CD4-positive, alpha-beta T cell treated with Interleukin-15 for 4 hours (primary cell): ENCODE measurements at regions not wholly inside any gene's neighbourhood (a gene's known extent, or its start where the extent isn't known, plus 50 kb on each side); places are given as distances from the start of the nearest gene placed in this dataset.
"Not testable (repeated sequence)": the region's sequence is repeated elsewhere in the genome, so short reads cannot be mapped to it uniquely, and the experiment has no call there.

Experiments
- DNase-seq: peaks from one replicate; pipeline ENCODE4 v3.0.0-alpha.2; 2020; ENCODE audit warnings: low spot score

GRCh38 chr11:31957674-31958073, 133.2 kb upstream of the RCN1 start:
- DNase-seq = no peak

- no peak for DNase-seq
Observed at GRCh38 chr11:31956310-31956709, 134.6 kb upstream of the RCN1 start.

GRCh38 chr11:31955838-31956237, 135.0 kb upstream of the RCN1 start:
- DNase-seq = no peak

GRCh38 chr11:31953803-31954327, 137.0 kb upstream of the RCN1 start:
- no peak for DNase-seq

- DNase-seq = not testable (repeated sequence)
Observed at GRCh38 chr11:31949733-31950200, 138.6 kb upstream of the PAX6 start.

DNA sequence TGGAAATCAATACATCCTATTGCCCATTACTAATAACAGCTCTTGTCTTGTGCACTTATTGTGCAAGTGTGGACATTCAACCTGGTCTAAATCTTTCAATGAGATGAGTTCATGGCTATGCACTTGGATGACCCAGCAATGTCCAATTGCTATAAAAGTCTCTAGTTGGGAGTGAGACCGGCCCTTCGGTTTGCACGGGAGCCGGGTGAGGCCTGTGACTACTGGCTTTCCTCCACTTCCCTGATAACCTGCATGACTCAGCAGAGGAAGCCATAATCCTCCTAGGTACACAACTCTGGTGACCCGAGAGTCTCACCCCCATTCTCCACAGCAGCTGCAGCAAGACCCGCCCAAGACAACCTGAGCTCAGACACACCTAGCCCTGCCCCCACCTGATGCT, 135.9 kb upstream of the PAX6 start:
- no peak for DNase-seq

DNA sequence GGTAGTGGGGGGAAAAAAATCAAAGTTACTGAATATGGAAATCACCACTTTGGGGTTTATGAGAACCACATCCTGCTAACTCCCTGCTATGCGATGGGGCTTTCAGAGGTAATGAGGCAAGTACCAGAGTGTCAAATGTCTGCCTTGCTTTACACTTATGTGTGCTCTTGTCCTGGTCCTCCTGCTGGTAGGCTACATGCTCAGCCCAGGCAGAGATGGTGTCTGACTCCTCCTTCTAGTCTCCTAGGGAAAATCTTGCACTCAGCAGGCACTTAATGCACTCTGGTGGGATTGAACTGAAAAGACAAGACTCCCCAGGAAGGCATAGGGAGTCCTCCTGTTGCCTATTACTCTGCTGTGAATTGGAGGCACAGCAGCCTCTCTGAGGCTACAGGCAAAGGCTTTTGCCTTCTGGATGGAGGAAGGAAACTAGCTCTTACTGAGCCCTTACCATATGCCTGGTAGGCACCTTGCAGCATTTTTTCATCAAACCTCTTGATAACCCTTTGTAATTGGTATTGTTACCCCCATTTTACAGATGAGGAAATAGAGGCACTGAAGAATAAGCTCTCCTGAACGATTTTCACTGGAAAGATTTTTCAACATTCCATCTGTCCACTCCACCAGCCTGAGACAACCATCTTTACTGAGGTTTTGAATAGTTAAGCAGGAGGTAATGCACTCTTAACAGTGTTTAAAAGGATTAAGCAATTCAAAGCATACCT, 132.1 kb upstream of the PAX6 start:
- DNase-seq = no peak

- DNase-seq = no peak
Observed at GRCh38 chr11:31940371-31941037, 129.4 kb upstream of the PAX6 start.

DNA sequence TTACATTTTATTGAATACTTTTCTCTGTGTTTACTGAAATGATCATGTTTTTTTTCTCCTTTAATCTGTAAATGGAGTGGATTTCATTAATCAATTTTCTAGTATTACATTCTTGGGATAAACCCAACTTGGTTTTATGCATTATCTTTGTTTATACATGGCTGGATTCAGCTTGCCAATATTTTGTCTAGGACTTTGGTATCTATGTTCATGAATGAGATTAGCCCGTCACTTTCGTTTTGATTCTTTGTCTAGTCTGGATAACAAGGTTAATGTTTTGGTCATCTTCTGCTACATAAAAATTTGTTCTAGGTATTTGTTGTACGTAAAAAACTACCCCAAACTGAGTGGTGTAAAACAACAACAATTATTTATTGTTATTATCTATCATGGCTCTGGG, 127.9 kb upstream of the PAX6 start:
- DNase-seq = no peak

- DNase-seq = no peak
Observed at GRCh38 chr11:31936312-31936711, 125.2 kb upstream of the PAX6 start.

GRCh38 chr11:31932879-31933278, 121.8 kb upstream of the PAX6 start:
- DNase-seq = no peak

- no peak for DNase-seq
Observed at GRCh38 chr11:31927982-31928381, 116.9 kb upstream of the PAX6 start.

GRCh38 chr11:31926816-31927528, 115.8 kb upstream of the PAX6 start:
- no peak for DNase-seq

DNA sequence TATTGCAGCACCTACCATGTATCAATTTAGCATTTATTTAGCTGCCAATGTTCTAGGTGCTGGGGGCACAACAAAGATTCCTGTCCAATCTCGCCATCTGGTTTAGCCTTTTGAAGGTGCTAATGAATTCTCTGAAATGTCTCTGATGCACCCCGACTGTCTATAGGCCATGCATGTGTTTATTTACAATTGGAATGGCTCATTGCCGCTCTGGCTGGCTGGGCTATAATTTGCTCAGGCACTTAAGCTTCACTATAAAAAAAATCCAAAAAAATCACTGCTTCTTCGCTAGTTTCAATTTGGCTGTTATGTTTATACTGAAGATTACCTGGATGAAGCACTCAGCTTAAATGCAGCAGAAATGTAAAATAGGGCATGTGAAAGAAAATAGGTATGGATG, 115.0 kb upstream of the PAX6 start:
- no peak for DNase-seq

GRCh38 chr11:31922450-31922849, 111.3 kb upstream of the PAX6 start:
- DNase-seq = no peak

- DNase-seq = no peak
Observed at GRCh38 chr11:31921081-31921480, 110.0 kb upstream of the PAX6 start.

DNA sequence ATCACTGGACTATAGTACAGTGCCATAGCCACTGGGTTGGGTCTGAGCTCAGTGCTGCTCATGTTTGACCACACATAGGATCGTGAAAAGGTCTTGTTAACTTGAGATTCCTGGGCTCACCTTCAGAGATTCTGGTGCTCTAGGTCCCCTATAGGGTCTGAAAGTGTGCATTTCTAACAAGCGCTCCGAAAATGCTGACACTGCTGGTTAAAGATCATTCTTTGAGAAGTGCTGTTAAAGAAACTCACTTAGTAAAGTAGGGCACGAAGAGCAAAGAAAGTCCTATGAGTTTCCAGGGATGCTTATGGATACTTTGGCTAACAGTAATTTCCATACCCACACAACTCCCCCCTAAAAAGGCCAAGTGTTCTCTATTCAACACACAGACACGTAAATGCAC, 108.1 kb upstream of the PAX6 start:
- no peak for DNase-seq

GRCh38 chr11:31915867-31916266, 104.7 kb upstream of the PAX6 start:
- no peak for DNase-seq

DNA sequence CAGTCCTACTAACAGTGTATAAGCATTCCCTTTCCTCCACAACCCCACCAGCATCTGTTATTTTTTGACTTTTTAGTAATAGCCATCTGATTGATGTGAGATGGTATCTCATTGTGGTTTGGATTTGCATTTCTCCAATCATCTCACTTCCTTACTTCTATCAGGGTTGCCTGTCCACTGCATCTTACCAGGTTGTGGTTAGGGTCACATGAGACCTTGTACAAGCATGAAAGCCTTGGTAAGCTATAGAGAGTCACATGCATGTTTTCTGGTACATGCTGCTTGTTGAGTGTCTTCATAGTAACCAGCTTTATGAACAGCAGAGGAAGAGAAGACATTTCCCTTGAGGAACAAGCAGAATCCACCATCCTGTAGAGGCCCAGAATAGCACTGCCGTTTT, 102.9 kb upstream of the PAX6 start:
- DNase-seq = no peak

DNA sequence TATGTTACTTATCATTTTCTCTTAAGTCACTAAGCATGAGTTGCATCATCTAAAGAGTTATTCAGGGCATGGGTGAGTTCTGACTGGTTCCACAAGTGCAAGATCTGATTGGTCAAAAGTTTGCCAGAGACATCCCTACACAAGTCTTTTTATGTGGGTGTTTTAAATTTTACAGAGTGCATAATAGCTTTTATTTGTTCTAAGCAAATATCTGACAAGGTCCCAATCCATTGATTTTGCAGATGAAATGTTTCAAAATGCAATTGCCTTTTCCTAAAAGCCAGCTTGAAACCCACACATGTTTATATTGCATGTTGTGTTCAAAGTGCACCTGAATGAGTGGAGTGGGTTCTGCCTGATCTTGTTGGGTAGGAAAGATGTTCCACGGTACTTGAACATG, 101.7 kb upstream of the PAX6 start:
- no peak for DNase-seq

DNA sequence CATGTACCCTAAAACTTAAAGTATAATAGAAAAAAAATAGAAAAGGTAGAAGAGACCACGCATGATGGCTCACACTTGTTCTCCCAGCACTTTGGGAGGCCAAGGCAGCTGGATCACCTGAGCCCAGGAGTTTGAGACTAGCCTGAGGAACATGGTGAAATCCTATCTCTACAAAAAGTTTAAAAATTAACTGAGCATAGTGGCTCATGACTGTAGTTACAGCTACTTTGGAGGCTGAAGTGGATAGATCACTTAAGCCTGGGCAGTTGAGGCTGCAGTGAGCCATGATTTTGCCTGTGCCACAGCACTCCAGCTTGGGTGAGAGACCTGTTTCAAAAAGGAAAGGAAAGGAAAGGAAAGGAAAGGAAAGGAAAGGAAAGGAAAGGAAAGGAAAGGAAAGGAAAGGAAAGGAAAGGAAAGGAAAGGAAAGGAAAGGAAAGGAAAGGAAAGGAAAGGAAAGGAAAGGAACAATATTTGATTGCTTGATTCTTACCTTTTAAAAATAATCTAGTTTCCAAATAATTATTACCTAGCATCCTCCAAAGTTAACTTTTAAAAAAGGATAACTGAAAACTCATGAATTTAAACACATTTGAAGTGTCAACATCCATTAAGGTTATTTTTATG, 99.9 kb upstream of the PAX6 start:
- DNase-seq = no peak
